Activated CD4-positive, alpha-beta T cell treated with anti-CD3 and anti-CD28 coated beads, Interleukin-2, amount 50 U/mL, for 24 hours (primary cell): ENCODE measurements at regions not wholly inside any gene's neighbourhood (a gene's known extent, or its start where the extent isn't known, plus 50 kb on each side); places are given as distances from the start of the nearest gene placed in this dataset.

Experiments used
- DNase-seq, 2 donors: peaks; one replicate each; pipeline ENCODE4 v3.0.0-alpha.2; 2020; ENCODE audit warnings: low read depth in 1 of 2, low spot score in 1 of 2

GRCh38 chr1:29894311-29894710, 658.0 kb downstream of the PTPRU start:
- no peak for DNase-seq

- DNase-seq = no peak
Observed at GRCh38 chr1:29893806-29894205, 657.5 kb downstream of the PTPRU start.

DNA sequence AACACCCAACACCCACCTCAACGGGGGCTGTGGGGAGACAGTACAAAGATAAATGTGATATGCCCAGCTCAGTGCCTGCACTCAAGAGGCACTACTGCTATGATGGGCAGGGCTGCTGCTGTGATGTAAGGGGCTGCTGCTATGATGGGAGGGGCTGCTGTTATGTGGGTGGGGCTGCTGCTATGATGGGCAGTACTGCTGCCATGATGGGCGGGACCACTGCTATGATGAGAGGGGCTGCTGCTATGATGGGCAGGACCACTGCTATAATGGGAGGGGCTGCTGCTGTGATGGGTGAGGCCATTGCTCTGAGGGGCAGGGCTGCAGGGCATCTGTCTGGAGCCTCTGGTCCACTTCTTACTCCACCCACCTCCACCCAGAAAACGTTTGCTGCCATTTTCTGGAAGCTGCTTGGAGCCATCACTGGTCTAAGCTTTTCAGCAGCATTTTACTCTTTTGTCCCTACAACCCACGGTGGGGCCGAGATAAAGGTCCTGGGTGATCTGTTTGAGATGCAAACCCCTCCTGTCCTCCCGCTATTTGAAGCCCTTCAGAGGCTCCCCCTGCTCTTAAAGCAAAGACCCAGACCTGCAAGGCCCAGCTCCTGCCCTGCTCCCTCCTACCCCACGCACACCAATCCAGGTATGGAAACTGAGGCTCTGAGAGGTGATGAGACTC, 656.9 kb downstream of the PTPRU start:
- DNase-seq = no peak

- DNase-seq = no peak
Observed at GRCh38 chr1:29892247-29892646, 655.9 kb downstream of the PTPRU start.

DNA sequence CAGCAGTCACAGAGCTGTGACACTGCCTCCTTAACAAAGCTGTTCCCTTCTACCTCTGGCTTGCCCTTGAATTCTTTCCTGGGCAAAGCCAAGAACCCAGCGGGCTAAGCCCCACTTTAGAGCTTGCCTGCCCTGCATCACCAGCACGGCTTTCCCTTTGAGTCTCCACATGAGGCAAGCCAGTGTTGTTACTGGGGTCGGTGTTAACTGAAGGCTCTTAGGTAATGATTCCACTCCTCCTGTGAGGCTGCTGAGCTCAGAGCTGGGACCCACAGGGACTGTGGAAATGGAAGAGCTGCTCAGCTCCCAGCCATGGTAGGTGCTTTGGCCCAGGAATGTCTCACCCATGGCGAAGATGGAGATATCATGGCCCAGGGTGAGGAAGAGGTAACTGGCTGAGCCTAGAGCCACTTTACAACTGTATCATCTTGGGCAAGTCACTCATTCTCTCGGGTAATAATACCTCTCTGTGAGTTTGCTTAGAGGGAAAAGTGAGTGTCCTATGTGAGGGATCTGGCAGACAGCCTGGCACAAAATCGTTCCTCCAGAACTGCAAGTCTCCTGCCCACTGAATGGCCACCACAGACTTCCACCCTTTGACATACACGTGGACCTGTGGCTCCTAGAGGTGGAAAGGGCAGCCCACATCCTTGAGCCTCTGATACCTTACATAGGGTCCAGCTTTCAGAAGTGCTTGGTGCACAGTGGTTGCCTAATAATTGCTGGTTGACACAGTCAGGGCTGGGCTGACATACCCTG, 654.1 kb downstream of the PTPRU start:
- no peak for DNase-seq

GRCh38 chr1:29889776-29890175, 653.5 kb downstream of the PTPRU start:
- no peak for DNase-seq

GRCh38 chr1:29884740-29885139, 648.4 kb downstream of the PTPRU start:
- DNase-seq = no peak

DNA sequence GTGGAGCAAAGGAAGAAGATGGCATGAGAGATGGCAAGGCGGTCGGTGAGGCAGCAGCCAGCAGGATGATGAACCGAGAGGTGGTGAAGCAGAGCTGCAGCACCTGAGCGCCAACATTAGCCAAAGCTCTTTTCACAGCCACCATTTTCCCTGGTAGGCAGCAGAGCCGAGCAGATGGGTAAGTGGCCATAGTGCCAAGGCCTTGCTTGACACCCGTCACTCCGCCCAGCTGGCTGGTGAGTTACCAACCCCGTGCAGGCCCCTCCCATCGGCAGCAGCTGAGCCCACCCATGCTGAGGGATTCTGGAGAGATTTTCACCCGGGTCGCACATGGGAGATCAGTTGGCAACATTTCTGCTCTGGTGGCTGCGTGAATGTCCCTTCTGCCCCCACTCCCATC, 647.7 kb downstream of the PTPRU start:
- no peak for DNase-seq

DNA sequence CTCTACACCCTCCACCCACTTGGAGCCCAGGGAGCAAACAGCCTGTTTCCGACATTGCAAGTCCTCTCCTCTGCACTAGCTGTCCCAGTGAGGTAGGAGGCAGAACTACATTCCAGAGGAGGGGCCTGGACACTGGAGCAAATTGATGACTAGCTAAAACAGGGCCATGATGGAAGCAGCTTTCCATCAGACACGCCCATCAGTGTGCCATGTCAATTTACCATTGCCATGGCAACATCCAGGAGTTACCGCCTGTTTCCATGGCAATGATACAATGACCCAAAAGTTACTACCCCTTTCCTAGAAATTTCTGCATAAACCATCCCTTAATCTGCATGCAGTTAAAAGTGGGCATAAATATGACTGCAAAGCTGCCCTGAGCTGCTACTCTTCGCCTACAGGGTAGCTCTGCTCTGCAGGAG, 647.1 kb downstream of the PTPRU start:
- DNase-seq = no peak

- no peak for DNase-seq
Observed at GRCh38 chr1:29880556-29880955, 644.2 kb downstream of the PTPRU start.

- no peak for DNase-seq
Observed at GRCh38 chr1:29879217-29879616, 642.9 kb downstream of the PTPRU start.

- no peak for DNase-seq
Observed at GRCh38 chr1:29878501-29878900, 642.2 kb downstream of the PTPRU start.

GRCh38 chr1:29876902-29877301, 640.6 kb downstream of the PTPRU start:
- no peak for DNase-seq

DNA sequence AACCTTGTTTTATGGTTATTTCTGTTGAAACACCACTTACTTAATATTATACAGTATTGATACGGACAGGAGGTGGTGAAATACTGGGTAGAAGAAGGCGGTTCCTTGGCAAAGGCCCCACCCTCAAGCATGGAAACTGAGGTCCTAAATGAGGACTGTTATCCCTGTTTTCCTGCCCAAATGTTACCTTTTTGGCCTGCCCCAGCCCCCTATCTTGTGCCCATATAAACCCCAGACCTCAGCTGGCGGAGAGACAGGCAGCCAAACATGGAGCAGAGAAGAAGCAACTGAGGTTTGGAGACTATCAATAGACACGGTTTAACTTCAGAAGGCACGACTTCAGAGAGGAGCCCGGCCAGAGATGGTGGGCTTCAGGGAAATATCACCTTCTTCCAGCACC, 640.1 kb downstream of the PTPRU start:
- DNase-seq = no peak

- DNase-seq = no peak
Observed at GRCh38 chr1:29875557-29876028, 639.3 kb downstream of the PTPRU start.

- no peak for DNase-seq
Observed at GRCh38 chr1:29870621-29871020, 634.3 kb downstream of the PTPRU start.

GRCh38 chr1:29869802-29870201, 633.5 kb downstream of the PTPRU start:
- no peak for DNase-seq

- no peak for DNase-seq
Observed at GRCh38 chr1:29868944-29869343, 632.6 kb downstream of the PTPRU start.

DNA sequence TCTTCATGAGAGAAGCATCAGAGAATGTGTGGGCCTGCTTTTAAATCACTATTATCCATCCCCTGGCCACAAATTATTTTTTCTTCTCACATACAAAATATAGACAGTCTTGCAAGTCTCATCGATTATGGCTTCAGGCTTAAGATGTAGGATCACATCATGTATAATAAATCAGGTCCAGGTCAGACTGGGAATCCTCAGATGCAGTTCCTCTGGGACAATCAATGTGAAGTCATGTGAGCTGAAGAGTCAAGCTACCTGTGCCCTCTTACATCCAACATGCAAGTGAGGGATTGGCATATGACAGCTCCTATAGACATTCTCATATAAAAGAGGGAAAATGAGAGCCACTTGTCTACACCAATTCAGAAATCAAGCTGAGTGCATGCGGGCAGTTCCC, 631.8 kb downstream of the PTPRU start:
- DNase-seq = no peak

DNA sequence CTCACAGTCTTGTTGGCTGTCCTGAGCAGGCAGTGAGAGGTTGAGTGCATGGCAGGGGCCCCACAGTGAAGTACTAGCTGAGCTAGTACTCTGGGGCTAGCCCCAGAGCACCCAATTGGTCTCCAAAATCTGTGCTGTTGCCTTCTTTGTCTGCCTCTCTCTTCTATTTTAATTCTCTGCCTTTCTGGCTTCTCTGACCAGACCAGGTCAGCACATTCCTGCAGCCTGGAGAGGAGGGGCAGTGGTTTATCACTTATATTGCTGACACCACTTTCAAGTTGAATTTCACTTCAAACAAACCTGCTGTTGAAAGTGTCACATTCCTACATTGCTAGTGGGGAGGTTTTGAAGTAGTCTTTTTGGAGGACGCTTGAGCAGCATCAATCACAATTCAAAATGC, 628.7 kb downstream of the PTPRU start:
- DNase-seq = no peak

DNA sequence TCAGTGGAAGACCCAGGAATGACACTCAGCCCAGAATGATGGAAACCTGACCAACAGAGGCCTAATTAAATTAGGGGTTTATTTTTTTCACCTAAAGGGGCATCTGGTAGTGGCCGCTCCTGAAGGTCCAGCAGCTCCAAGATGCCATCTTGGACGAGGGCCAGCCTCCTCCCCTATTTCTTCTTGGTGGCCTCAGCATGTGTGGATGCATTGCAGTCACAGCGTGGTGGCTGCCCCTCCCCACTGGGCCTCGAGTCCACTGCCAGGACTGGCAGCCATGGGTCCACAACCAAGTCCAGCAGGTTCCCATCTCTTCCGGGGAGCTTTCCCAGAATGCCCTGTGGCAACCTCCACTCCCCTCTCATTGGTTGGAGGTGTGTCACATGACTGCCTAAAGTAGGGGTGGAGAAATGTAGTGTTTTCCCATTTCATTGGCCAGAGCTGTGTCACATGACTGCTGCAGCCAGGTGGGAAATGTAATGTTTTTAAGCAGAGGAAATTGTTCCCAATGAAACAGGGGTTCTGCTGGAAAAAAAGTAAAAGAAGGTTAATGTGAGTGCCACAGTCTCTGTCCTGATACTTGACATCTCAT, 628.2 kb downstream of the PTPRU start:
- DNase-seq = no peak

DNA sequence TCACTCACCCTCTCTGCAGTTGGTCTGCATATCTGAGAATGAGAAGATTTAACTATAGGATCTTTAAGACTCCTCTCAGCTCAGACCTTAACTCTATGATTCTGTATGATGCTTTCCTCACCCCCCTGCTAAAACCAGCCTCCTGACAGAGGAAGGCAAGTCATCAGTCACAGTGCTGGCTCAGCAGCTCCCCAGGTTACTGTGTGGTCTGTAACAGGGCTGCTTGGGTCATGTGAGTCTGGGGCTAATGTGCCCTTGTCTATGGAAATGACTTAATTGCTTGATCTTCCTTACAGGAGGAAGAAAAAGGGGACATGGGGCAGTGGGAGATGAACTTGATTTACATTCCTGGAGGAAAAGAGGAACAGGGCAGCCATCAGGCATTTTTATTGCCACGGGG, 625.6 kb downstream of the PTPRU start:
- DNase-seq = no peak
